Caki2 (cell line): ENCODE measurements at regions not wholly inside any gene's neighbourhood (a gene's known extent, or its start where the extent isn't known, plus 50 kb on each side); places are given as distances from the start of the nearest gene placed in this dataset.

ENCODE experiments used
- DNase-seq: peaks from one replicate; pipeline ENCODE4 v3.0.0-alpha.2; 2015; ENCODE audit warnings: low read depth
- in situ Hi-C: cut with HindIII; loops from 2 replicates; pipeline ENCODE4 v1.10.0; 2016; ENCODE audit warnings: low sequenced_read_pairs, low pct_unique_long_range_greater_than_20kb, mixed read lengths

DNA sequence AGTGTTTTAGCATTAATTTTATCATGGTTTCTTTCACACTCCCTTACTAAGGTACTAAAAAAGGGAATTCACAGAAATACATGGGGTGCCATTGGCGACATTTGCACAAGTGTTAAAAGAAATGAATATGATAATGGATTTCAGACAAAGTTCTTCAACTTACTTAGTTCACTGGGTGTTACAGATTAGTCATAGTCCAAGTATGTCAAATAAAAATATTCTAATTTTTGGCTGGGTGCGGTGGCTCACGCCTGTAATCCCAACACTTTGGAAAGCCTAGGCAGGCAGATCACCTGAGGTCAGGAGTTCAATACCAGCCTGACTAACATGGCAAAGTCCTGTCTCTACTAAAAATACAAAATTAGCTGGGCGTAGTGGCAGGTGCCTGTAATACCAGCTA, 286.1 kb upstream of the TFAP2D start:
- DNase-seq, result no peak
- in situ Hi-C loops, result no loop called here

DNA sequence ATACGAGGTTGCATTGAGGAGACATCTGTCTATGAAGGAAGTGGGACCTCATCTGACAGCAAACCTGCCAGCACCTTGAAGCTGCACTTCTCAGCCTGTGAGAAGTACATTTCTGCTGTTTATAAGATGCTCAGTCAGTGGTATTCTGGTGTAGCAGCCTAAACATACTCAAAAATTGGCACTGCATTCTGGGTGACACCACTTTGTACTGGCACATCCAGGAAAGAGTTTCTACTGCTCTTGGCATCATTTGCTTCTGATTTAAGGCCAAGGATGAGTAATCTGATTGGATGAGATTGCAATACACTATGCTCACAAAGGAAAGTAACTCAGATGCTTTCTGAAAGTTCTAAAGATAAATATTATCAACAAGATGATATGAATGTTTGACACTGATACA, 275.4 kb upstream of the TFAP2D start:
- no peak for DNase-seq

DNA sequence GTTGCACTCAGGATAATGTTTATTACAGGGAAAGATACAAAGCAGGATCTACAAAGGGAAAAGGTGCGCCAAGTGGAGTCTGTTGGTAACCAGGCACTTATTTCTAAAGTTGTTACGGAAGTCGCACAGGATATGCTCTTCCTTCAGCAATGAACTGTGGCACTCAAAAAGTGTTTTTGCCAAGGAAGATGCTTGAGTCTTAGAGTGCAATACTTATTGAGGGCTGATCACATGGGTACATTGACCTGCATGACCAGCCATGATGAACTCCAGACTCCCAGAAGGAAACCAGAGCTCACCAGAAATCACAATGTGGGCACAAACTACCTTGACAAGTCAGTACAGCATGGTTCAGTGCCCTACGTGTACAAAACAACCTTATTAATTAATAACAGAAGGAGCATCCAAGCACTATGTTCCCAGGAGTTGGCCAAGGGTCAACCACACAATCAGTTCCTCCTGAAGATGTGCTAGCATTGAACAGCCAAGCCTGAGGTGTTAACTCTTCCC, 270.7 kb upstream of the TFAP2D start:
- in situ Hi-C loops, result no loop called here
- peak; percentile 24 for DNase-seq

More for the DNA sequence above, 275.4 kb upstream of the TFAP2D start:
- in situ Hi-C loops, result no loop called here

DNA sequence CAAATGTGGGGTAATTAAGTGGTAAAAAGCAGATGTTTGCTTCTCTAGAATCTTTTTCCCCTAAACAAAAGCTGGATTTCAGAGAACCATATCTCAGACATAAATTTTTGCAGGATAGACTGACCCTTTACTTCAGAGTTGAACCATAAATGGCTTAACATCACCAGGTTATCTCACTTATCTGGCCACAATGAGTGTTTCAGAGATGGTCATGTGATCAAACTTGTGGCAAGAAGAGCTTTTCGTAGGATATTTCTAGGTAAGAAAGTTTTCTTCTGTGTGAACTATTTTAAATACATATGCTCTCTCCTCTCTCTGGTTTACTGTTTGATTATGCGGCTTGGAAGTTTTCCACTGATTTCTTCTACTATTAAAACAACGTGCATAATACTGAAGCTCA, 270.2 kb upstream of the TFAP2D start:
- DNase-seq, result no peak
- in situ Hi-C loops, result no loop called here

DNA sequence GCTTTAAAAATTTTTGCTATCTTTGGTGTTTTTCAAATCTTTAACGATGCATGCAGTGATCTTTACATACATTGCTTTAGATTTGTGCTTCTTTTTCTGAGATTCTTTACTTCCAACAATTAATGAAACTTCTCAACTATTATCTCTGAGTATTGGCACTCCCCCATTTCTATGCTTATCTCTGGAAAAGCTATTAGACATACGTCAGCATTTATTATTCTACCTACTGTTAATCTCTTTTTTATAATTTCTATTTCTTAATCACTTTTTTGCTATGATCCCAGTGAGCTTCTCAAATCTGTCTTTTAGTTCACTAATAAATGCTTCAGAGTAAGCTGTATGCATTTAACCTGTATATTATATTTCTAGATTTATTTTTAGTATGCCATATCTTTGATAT, 264.2 kb upstream of the TFAP2D start:
- DNase-seq, result no peak
- in situ Hi-C loops, result no loop called here

DNA sequence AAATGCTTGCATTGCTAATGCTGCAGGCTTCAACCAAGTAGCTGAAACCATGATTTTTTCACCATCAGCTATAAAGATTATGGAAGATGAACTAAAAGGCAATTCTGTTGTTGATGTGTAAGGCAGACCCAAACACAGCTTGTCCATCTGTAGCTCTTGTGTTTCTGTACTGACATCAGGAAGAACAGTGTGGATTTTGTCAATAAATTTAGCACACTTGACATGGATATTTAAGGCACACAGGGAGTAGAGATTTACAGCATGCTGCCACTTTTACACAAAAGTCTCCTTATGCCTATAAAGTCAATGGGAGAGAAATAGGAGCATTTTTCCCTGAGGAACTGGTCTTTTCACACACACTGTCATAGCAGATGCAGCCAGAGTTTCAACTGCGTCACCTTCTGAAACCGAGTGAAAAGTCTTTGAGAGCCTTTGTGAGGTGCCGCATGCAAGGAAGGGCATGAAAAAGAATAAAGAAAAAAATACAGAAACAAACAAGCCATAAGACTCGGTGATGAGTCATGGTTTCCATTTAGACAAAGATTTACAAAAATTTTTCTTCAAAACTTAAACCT, 261.4 kb upstream of the TFAP2D start:
- DNase-seq, result no peak
- in situ Hi-C loops, result no loop called here

DNA sequence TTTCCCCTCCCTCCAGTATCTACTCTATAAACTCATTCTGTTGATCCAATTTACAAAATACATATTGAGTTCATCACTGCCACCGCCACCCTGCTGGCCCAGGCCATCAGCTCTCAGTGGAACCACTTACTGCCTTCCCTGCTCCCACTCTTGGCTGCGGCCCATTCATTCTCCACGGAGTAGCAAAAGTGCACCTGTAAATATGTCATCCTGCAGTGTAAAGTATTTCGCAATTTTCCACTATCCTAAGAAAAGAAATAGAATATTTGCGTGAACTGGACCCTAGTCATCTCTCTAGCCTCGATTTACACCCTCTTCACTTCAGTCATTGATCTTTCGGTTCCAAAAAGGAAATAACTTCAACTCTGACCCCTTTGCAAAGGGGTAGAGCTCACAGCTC, 258.3 kb upstream of the TFAP2D start:
- no peak for DNase-seq
- in situ Hi-C loops, result no loop called here

DNA sequence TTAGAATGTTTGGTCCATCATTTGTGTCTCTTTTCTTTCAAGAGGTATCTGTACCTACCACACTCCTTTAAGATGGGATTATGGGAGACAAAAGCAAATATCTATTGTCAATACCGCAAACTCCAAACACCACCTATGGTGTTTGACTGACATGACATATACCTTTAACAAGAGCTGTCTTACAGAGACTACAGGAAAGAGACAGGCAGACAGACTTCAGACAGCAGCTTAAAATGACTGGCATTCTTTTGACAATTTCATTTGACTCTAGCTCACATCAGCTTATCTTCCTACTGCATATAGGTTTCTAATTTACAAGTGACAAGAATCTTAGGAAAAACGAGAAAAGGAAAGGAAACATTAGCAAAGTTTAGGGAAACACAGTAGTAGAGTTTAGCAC, 256.0 kb upstream of the TFAP2D start:
- DNase-seq, result no peak
- in situ Hi-C loops, result no loop called here

DNA sequence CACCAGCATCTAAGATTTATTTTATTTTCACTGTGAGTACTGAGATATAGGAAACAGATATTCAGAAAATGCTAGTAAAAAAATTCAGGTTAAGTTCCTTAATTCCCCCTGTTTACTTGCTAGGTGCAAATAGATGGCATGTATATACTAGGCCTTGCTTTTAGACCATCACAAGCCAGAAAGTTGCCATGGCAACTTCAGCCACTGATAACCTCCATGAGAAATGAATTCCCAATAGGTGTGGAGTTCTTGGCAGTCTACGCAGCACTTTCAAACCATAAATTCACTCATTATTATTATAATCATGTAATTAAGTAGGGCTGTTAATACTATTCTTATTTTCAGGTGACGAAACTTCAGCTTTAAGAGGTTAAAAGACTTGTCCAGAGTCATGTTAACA, 251.6 kb upstream of the TFAP2D start:
- DNase-seq, result no peak
- in situ Hi-C loops, result no loop called here

DNA sequence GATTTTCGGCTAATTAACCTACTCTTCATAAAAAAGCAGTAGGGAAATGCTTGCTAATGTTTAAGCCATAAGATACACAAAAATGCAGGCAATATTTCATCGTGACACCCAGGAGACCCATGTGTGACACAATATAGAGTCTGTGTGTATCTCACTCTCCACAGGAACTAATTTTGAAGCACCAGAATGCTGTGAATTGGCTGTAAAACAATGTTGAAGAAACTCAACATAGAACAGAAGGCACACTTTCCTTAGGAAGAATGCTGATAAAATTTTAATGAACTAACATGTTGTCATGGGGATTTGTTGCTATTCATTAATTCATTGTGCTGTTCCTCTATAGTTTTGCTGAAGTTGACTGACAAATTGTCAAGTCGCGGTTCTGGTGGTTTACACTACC, 249.4 kb upstream of the TFAP2D start:
- no peak for DNase-seq
- in situ Hi-C loops, result no loop called here

DNA sequence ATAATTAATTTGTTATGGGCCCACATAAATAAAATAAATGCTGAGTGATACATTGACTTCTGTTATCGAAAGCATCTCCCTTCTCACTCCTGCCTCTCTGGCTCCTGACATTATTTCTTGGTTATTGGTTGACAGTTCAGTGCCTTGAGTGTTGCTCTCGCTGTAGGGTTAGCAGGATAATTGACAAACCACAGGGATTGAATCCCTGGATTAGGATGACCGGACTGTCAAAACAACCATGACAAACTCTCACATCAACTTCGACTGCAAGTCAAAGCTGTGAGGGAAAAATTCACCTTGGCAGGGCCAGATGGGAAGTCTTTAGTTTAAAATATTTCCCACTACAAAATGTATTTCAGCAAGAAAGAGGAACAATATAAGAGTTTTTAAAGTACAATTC, 245.4 kb upstream of the TFAP2D start:
- DNase-seq, result no peak
- in situ Hi-C loops, result no loop called here

DNA sequence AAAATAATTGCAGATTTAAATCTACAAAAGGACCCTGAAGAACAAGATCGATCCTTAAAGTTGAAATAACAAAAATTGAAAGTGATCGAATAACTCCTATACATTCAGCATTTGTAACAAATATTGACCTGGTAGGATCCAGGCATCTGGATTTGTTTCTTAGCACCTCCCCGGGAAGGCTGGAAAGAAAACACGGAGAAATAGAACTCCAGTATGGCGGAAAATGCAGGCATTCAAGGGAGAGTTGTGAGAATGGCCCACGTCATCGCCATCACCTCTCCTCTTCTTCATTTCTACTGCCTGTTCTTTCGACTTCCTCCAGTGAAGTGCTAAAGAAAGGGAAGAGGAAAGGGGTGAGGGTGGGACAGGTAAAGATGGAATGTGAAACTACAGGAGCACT, 242.3 kb upstream of the TFAP2D start:
- in situ Hi-C loops, result no loop called here
- DNase-seq, result no peak

DNA sequence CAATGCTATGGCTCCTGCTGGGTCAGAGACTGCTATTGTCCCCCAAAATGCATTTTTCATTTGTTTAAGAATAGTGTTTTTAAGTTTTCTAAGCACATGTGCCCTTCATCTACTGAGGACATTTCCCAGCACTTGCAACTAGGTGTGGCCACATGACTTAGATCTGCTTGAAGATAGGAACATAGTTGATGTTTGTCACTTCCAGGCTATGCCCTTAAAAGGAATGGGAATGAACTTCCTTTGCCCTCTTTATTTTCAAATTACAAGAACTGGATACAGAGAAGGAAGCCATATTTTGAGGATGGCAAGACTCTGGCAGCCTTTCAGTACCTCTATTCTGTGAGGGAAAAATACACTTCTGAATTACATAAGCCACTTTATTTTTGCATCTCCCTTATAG, 203.0 kb upstream of the TFAP2D start:
- in situ Hi-C loops, result no loop called here
- no peak for DNase-seq

DNA sequence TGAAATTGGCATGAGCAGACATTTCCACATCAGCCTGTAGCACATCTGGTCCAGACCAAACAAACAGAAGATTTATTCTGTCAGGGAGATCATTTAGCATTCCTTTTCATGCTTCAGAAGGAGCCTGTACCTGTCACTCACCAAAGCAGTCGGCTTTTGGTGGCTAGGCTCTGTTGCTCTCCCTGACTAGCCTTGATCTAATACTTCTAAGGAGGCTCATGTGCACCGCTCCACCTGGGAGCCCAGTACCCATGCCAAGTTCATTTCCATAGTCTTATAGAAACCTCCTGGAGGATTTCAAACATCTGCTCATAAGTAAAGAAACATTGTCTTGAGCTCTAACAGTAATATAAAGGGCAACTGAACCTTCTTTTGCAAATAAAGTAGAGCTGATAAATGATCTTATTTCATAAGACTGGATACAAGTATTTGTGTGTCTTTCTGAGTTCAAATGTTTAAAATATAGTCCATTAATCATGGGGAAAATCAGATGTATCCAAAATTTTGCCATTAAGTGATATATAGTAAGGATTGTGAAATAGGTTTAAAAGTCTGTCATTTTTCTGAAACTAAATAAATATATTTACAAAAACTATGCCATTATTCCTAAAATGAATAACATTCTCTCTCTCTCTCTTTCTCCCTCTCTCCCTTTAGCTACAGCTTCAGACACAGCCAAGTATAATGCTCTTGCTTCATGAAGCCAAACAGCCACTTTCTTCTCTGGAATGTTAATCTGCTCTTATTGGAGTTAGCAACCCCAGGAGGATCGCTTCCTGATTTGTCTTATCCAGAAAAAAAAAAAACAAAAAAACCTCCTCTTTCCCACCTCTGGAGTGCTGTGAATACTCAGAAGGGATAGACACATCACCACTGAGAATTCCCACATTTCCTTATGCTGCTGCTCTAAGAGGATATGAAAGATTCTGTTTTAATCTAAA, 192.7 kb upstream of the TFAP2D start:
- no peak for DNase-seq
- in situ Hi-C loops, result no loop called here

DNA sequence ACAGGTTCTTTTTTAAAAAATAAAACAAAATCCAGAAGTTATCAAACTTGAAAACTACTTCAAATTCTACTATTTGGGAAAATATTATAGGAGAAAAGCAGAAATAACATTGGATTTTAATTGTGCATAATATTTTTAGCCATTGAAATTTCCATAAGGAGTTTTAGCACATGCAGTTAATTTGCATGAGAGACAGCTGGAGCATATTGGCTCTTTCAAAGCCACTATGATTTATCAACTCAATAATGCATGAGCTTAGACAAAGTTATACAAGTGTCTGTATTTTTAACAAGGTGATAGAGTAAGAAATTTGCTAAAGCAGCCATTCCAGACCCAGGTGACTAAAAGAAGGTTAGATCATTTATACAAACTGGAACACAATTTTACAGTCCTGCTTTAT, 189.0 kb upstream of the TFAP2D start:
- in situ Hi-C loops, result no loop called here
- no peak for DNase-seq

DNA sequence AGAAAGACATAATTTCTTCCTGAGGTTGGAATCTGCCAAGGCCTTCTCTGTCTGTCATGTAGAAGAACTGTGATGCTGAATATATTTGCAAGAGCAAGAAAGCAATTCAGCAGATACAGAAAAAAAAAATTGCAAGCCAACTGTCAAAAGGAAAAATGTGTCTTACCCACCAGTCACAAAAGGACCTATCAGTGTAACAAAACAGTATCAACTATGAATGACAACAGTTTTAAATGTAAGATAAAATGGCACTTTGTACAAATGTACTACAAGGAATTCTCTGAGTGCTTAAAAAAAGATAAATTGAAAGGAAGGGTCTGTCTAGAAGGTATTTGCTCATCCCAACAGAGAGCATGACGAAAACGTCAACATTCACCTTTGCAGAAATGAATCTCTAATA, 185.3 kb upstream of the TFAP2D start:
- in situ Hi-C loops, result no loop called here
- no peak for DNase-seq

DNA sequence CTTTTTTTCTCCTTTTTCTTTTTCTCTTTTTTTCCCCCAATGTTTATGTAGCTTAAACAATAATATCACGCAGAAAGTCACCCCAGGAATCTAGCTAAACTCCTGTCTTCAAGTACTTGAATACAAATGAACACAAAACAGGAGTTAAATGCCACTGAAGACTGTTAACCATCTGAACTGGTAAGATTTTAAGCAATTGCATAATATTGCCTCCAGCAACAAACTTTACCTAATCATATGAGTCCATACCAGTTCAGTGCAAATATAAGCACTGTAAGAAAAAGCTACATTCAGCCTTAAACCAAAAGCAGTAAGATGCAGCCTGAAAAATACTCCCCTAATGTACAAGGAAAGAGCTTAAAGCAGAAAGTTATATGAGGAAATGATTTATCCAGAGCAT, 173.9 kb upstream of the TFAP2D start:
- DNase-seq, result no peak
- in situ Hi-C loops, result no loop called here

DNA sequence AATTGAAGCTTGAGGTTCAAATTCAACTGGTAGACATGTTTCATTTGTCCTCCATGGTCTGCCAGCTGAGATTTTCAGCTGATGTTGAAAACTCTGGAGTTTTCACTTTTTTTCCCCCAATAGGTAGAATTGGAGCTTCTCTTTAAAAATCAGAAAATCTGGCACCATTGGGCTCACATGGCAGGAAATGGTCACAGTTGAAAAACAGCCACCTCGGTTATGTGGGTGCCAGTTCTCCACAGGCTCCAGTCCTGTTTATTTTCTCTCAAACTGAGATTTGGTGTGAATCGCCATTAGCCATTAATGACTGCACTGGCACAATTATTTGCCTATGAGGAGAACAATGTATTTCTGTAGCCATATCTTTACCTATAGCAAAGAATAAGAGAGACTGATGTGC, 171.4 kb upstream of the TFAP2D start:
- no peak for DNase-seq
- in situ Hi-C loops, result no loop called here

DNA sequence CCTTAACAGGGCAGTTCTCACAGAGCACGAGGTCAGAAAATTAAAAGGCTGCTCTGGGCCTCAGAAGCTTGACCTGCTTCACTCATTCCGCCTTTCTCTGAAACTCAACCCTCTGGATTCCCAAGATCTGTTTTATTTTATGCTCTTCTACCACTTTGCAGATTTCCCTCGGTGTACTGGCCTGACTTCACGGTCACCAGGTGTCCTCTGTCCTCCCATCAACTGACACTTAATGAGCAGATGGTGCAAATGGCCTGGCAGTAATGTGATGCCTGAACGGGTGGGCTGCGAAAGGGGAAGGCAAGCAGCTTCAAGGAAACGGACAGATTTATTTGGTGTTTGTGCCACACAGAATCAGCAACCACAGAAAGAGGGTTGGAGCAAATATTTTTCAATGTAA, 169.7 kb upstream of the TFAP2D start:
- DNase-seq, result no peak
- in situ Hi-C loops, result no loop called here

DNA sequence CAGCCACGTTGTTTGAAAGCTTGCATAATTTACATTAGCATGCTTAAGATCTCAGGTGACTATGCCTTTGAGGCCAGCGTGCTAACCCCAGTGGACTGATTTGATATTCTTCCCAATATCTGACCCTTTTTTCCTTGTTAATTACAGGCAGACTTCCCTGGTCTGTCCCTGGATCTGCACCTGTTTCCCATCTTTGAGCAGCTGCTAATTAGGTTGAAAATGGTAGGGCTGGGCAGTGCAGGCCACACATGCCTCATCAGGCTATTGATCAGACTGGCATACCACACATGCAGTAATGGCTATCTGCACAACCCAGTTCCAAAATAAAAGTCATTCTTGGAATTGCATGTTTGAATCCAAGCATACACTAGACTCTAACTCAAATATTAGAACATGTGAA, 164.3 kb upstream of the TFAP2D start:
- no peak for DNase-seq
- in situ Hi-C loops, result no loop called here
